HS-27A (cell line): ENCODE measurements at regions not wholly inside any gene's neighbourhood (a gene's known extent, or its start where the extent isn't known, plus 50 kb on each side); places are given as distances from the start of the nearest gene placed in this dataset.

Experiments
- DNase-seq: peaks from one replicate; pipeline ENCODE4 v3.0.0-alpha.2; 2012; ENCODE audit warnings: low read depth, missing footprints

- DNase-seq = no peak
Observed at GRCh38 chr2:175463169-175463568, 281.7 kb upstream of the ATP5MC3 start.

- DNase-seq = no peak
Observed at GRCh38 chr2:175462246-175462645, 280.7 kb upstream of the ATP5MC3 start.

GRCh38 chr2:175461839-175462238 is 280.3 kb upstream of the ATP5MC3 start:
- DNase-seq = no peak

- DNase-seq = no peak
Observed at GRCh38 chr2:175457895-175458448, 276.5 kb upstream of the ATP5MC3 start.

- no peak for DNase-seq
Observed at GRCh38 chr2:175454953-175455389, 273.5 kb upstream of the ATP5MC3 start.

GRCh38 chr2:175450029-175450760 is 268.7 kb upstream of the ATP5MC3 start:
- no peak for DNase-seq

- no peak for DNase-seq
Observed at GRCh38 chr2:175449616-175450015, 268.1 kb upstream of the ATP5MC3 start.

GRCh38 chr2:175446201-175446600 is 264.7 kb upstream of the ATP5MC3 start:
- no peak for DNase-seq

- no peak for DNase-seq
Observed at GRCh38 chr2:175445281-175445680, 263.8 kb upstream of the ATP5MC3 start.

GRCh38 chr2:175442441-175442840 is 260.9 kb upstream of the ATP5MC3 start:
- DNase-seq = no peak

GRCh38 chr2:175441181-175441761 is 259.8 kb upstream of the ATP5MC3 start:
- DNase-seq = no peak

GRCh38 chr2:175439416-175439815 is 257.9 kb upstream of the ATP5MC3 start:
- no peak for DNase-seq

- DNase-seq = no peak
Observed at GRCh38 chr2:175437167-175437566, 255.7 kb upstream of the ATP5MC3 start.

GRCh38 chr2:175436076-175436475 is 254.6 kb upstream of the ATP5MC3 start:
- DNase-seq = no peak

GRCh38 chr2:175435012-175435411 is 253.5 kb upstream of the ATP5MC3 start:
- DNase-seq = no peak

- DNase-seq = no peak
Observed at GRCh38 chr2:175432793-175433192, 251.3 kb upstream of the ATP5MC3 start.

- DNase-seq = no peak
Observed at GRCh38 chr2:175432021-175432420, 250.5 kb upstream of the ATP5MC3 start.

GRCh38 chr2:175431101-175431946 is 249.8 kb upstream of the ATP5MC3 start:
- DNase-seq = no peak

- no peak for DNase-seq
Observed at GRCh38 chr2:175430236-175430635, 248.7 kb upstream of the ATP5MC3 start.

- no peak for DNase-seq
Observed at GRCh38 chr2:175418224-175418835, 236.8 kb upstream of the ATP5MC3 start.

- peak; percentile 8 for DNase-seq
Observed at GRCh38 chr2:175414882-175415487, 233.5 kb upstream of the ATP5MC3 start.
